ENCODE measurements at regions not wholly inside any gene's neighbourhood (a gene's known extent, or its start where the extent isn't known, plus 50 kb on each side); places are given as distances from the start of the nearest gene placed in this dataset.

- no peak overlapping the region for H3K4me3 ChIP-seq (ENCODE audit: low read depth, low read length)
- TF ChIP-seq CTCF (IDR thresholded peaks at IDR 0.05; ENCODE audit: low read depth, low read length), result no peak
Observed at GRCh38 chr20:24771542-24772061, 177.5 kb upstream of the CST7 start.

- no peak overlapping the region for H3K4me3 ChIP-seq (ENCODE audit: low read depth, low read length)
- no peak for TF ChIP-seq CTCF (IDR thresholded peaks at IDR 0.05; ENCODE audit: low read depth, low read length)
Observed at GRCh38 chr20:24772667-24773066, 176.4 kb upstream of the CST7 start.

GRCh38 chr20:24773168-24773567 is 175.9 kb upstream of the CST7 start:
- TF ChIP-seq CTCF (IDR thresholded peaks at IDR 0.05; ENCODE audit: low read depth, low read length), result no peak

GRCh38 chr20:24773751-24774201 is 175.3 kb upstream of the CST7 start:
- H3K4me3 ChIP-seq (ENCODE audit: low read depth, low read length), result no peak overlapping the region
- TF ChIP-seq CTCF (IDR thresholded peaks at IDR 0.05; ENCODE audit: low read depth, low read length), result no peak

More at GRCh38 chr20:24773168-24773567, 175.9 kb upstream of the CST7 start:
- H3K4me3 ChIP-seq (ENCODE audit: low read depth, low read length), result no peak overlapping the region

GRCh38 chr20:24775966-24776365 is 173.1 kb upstream of the CST7 start:
- H3K4me3 ChIP-seq (ENCODE audit: low read depth, low read length), result no peak overlapping the region
- TF ChIP-seq CTCF (IDR thresholded peaks at IDR 0.05; ENCODE audit: low read depth, low read length), result no peak

- no peak overlapping the region for H3K4me3 ChIP-seq (ENCODE audit: low read depth, low read length)
- no peak for TF ChIP-seq CTCF (IDR thresholded peaks at IDR 0.05; ENCODE audit: low read depth, low read length)
Observed at GRCh38 chr20:24776755-24777271, 172.3 kb upstream of the CST7 start.

- TF ChIP-seq CTCF (IDR thresholded peaks at IDR 0.05; ENCODE audit: low read depth, low read length), result no peak
- no peak overlapping the region for H3K4me3 ChIP-seq (ENCODE audit: low read depth, low read length)
Observed at GRCh38 chr20:24777746-24778145, 171.3 kb upstream of the CST7 start.
